Progenitor cell of endocrine pancreas (in vitro differentiated cells): ENCODE measurements at regions not wholly inside any gene's neighbourhood (a gene's known extent, or its start where the extent isn't known, plus 50 kb on each side); places are given as distances from the start of the nearest gene placed in this dataset.

Experiments
- DNase-seq: peaks from one replicate; pipeline ENCODE4 v3.0.0; 2021; ENCODE audit warnings: low spot score; ENCODE audit not compliant: unreplicated experiment
- H3K27ac Mint-ChIP-seq: 2 replicates; pipeline ENCODE4 v1.8.0; 2021; ENCODE audit warnings: mild to moderate bottlenecking, moderate library complexity, mixed read lengths
- H3K27me3 Mint-ChIP-seq: 2 replicates; pipeline ENCODE4 v1.8.0; 2021; ENCODE audit warnings: mixed read lengths
- H3K36me3 Mint-ChIP-seq: 2 replicates; pipeline ENCODE4 v1.8.0; 2022; ENCODE audit warnings: mixed read lengths; ENCODE audit not compliant: insufficient read depth
- H3K4me1 Mint-ChIP-seq: 2 replicates; pipeline ENCODE4 v1.8.0; 2021; ENCODE audit warnings: low read depth, mixed read lengths
- H3K4me3 Mint-ChIP-seq: 2 replicates; pipeline ENCODE4 v1.8.0; 2021; ENCODE audit warnings: low read depth, mild to moderate bottlenecking, moderate library complexity, mixed read lengths
- H3K9me3 Mint-ChIP-seq: 2 replicates; pipeline ENCODE4 v1.8.0; 2021; ENCODE audit warnings: low read depth, mixed read lengths
- CTCF ChIP-seq: fragments of 200-600 bp; sonication (generic); IDR thresholded peaks from one replicate; pipeline ENCODE4 v1.5.0; 2021; ENCODE audit warnings: antibody characterized with exemption, mild to moderate bottlenecking; ENCODE audit not compliant: unreplicated experiment

GRCh38 chr16:26273607-26274006 is 581.8 kb downstream of the HS3ST4 start:
- no peak for TF ChIP-seq CTCF
- no peak overlapping the region for H3K27ac Mint-ChIP-seq

GRCh38 chr16:26275021-26275590 is 583.3 kb downstream of the HS3ST4 start:
- no peaks in the 10 kb centered on the region for H3K36me3 Mint-ChIP-seq
- H3K4me3 Mint-ChIP-seq = no peak overlapping the region
- no peak for TF ChIP-seq CTCF
- H3K27me3 Mint-ChIP-seq = peaks cover 4% of the 10 kb centered on the region
- peaks cover 6% of the 10 kb centered on the region for H3K9me3 Mint-ChIP-seq
- H3K27ac Mint-ChIP-seq = no peak overlapping the region
- H3K4me1 Mint-ChIP-seq = peaks cover 12% of the 10 kb centered on the region
- no peak for DNase-seq

More at GRCh38 chr16:26273607-26274006, 581.8 kb downstream of the HS3ST4 start:
- no peaks in the 10 kb centered on the region for H3K36me3 Mint-ChIP-seq
- no peak for DNase-seq
- H3K4me3 Mint-ChIP-seq = no peak overlapping the region
- H3K9me3 Mint-ChIP-seq = peaks cover 2% of the 10 kb centered on the region
- peaks cover 2% of the 10 kb centered on the region for H3K27me3 Mint-ChIP-seq
- peaks cover 12% of the 10 kb centered on the region for H3K4me1 Mint-ChIP-seq

- no peak for DNase-seq
- no peak overlapping the region for H3K27ac Mint-ChIP-seq
- no peak overlapping the region for H3K4me3 Mint-ChIP-seq
- H3K9me3 Mint-ChIP-seq = peaks cover 6% of the 10 kb centered on the region
- H3K27me3 Mint-ChIP-seq = peaks cover 2% of the 10 kb centered on the region
- TF ChIP-seq CTCF = no peak
- H3K36me3 Mint-ChIP-seq = no peaks in the 10 kb centered on the region
- peaks cover 10% of the 10 kb centered on the region for H3K4me1 Mint-ChIP-seq
These were observed 584.5 kb downstream of the HS3ST4 start for GRCh38 chr16:26276289-26276688.

- H3K27me3 Mint-ChIP-seq = peaks cover 12% of the 10 kb centered on the region
- H3K36me3 Mint-ChIP-seq = no peaks in the 10 kb centered on the region
- peaks cover 6% of the 10 kb centered on the region for H3K9me3 Mint-ChIP-seq
- no peak for TF ChIP-seq CTCF
- no peak overlapping the region for H3K4me3 Mint-ChIP-seq
- DNase-seq = no peak
- no peak overlapping the region for H3K27ac Mint-ChIP-seq
- no peaks in the 10 kb centered on the region for H3K4me1 Mint-ChIP-seq
These were observed 589.8 kb downstream of the HS3ST4 start for GRCh38 chr16:26281381-26282110.

- Mint-ChIP-seq H3K27me3 (no peaks in the 10 kb centered on the region), H3K36me3 (no peaks in the 10 kb centered on the region)
These were observed 604.0 kb downstream of the HS3ST4 start for GRCh38 chr16:26295625-26296304.

More at GRCh38 chr16:26295625-26296304, 604.0 kb downstream of the HS3ST4 start:
- H3K27ac Mint-ChIP-seq = no peak overlapping the region
- no peak for TF ChIP-seq CTCF
- no peak overlapping the region for H3K4me3 Mint-ChIP-seq
- no peaks in the 10 kb centered on the region for H3K4me1 Mint-ChIP-seq
- DNase-seq = no peak
- peaks cover 3% of the 10 kb centered on the region for H3K9me3 Mint-ChIP-seq
